ENCODE measurements at regions not wholly inside any gene's neighbourhood (a gene's known extent, or its start where the extent isn't known, plus 50 kb on each side); places are given as distances from the start of the nearest gene placed in this dataset.

DNA sequence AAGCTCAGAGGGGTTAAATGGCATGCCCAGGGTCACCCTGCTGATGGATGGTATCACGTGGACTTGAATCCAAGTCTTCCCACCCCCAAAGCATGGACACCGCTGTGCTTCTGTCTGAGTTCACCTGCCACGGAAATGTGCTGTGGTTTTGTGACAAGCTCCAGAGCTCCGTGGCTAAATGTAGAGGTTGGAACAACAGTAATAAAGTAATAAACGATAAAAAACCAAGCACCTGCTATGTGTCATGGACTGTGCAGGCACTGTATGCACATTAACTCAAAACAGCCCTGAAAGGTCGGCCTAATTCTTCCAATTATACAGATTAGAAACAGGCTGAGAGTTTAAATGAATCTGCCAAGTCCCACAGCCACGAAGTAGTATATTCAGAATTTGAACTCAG, 182.1 kb upstream of the NAV2 start:
- Histone ChIP-seq H3K4me3 (no peak overlapping the region), H3K4me1 (no peaks in the 10 kb centered on the region), H3K27me3 (ENCODE audit: low read depth) (no peaks in the 10 kb centered on the region), H3K36me3 (replicated peaks) (no peaks in the 10 kb centered on the region), H3K9me3 (no peaks in the 10 kb centered on the region)
- in situ Hi-C loops (cut with MboI; ENCODE audit: low sequenced_read_pairs), result no loop called here
- no peak for DNase-seq (ENCODE audit: low spot score in 2 of 2)

DNA sequence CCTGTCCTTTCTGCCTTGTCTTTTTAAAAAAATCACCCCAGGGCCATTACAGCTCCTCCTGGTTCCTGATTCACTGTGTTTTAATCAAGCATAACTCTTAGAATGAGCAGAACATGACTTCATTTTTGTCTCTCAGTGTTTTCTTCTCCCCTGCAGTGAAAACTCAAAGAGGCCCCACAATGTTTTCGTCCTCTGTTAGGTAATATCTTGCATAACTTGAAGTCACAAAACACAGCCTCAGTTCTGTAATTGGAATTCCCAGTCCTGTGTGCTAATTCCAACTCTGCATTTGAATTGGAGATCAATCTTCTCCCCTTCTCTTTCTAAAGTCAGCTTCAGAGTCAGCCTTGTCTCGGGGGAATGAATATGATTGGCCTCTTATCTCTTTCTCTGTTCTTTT, 186.5 kb upstream of the NAV2 start:
- Histone ChIP-seq H3K27me3 (ENCODE audit: low read depth) (0 out of 2 replicates have a peak, but pooled peaks cover 2% of the 10 kb centered on the region), H3K36me3 (replicated peaks) (no peaks in the 10 kb centered on the region), H3K9me3 (no peaks in the 10 kb centered on the region), H3K4me1 (no peaks in the 10 kb centered on the region), H3K4me3 (no peak overlapping the region)
- in situ Hi-C loops (cut with MboI; ENCODE audit: low sequenced_read_pairs), result no loop called here
- DNase-seq (ENCODE audit: low spot score in 2 of 2), result no peak

DNA sequence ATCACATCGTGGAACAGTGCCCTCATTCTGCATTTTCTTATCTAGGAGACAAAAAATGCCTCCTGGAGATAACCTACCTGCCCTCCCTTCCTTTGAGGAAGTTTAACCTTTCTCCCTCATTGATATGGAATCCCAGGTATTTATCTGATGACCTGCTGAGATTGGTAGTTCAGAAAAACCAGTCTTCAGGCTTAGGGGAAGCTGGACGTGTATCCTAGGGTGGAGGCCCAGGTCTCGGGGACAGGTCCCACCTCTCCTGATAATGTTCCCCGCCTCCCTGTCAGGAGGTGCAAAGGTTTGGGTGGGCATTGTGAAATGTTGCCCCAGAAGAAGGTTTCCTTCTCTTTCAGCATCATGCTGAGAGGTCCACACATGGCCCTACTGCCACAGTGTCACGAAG, 186.9 kb upstream of the NAV2 start:
- Histone ChIP-seq H3K27me3 (ENCODE audit: low read depth) (0 out of 2 replicates have a peak, but pooled peaks cover 2% of the 10 kb centered on the region), H3K36me3 (replicated peaks) (no peaks in the 10 kb centered on the region), H3K9me3 (no peaks in the 10 kb centered on the region), H3K4me1 (no peaks in the 10 kb centered on the region), H3K4me3 (no peak overlapping the region)
- in situ Hi-C loops (cut with MboI; ENCODE audit: low sequenced_read_pairs), result no loop called here
- no peak for DNase-seq (ENCODE audit: low spot score in 2 of 2)

DNA sequence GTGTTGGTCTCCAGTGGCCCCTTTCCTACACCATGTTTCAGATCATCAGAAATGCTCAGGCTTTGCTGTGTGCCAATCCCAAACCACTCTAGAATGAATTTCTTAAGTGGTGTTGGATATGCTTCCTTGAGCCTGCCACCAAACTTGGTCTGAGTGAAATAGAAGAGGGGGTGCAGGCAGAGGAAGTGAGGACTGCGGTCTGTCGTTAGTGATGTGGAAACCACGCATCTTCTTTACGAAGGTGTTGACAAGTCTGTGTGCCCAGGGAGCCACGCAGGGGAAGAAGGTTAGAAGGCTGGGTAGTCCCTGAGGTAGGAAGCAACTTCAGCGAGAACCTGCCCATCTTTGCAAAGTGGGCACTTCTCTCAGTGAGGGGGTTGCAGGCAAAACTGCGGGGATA, 187.4 kb upstream of the NAV2 start:
- in situ Hi-C loops (cut with MboI; ENCODE audit: low sequenced_read_pairs), result no loop called here
- Histone ChIP-seq H3K4me1 (no peaks in the 10 kb centered on the region), H3K9me3 (no peaks in the 10 kb centered on the region), H3K36me3 (replicated peaks) (no peaks in the 10 kb centered on the region), H3K27me3 (ENCODE audit: low read depth) (0 out of 2 replicates have a peak, but pooled peaks cover 2% of the 10 kb centered on the region), H3K4me3 (no peak overlapping the region)
- no peak for DNase-seq (ENCODE audit: low spot score in 2 of 2)

DNA sequence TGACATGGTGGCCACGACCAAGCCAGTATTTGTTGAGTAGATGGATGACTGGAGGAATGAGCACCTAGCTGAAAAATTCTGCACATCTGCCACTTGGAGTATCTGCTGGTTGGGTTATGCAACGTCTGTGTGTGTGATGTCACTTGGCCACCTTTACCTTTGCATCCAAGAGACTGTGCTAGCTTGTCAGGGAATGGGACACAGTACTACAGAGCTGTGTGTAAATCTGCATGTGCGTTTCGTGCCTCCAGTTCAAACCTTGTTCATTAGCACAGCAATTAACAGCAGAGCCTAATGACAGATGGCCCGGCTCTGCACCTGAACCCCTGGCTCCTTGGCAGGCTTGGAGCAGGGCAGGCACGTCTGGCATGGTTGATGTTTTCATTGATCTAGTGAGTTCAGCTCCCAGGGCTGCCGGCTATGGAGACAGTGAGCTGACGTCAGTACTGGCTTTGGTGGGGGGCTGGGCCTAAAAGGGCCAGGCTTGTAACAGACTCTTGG, 188.4 kb upstream of the NAV2 start:
- no peak for DNase-seq (ENCODE audit: low spot score in 2 of 2)
- H3K4me1 ChIP-seq, result peaks cover 4% of the 10 kb centered on the region
- no peaks in the 10 kb centered on the region for H3K36me3 ChIP-seq (replicated peaks)
- no peak overlapping the region for H3K4me3 ChIP-seq
- in situ Hi-C loops (cut with MboI; ENCODE audit: low sequenced_read_pairs), result no loop called here
- no peaks in the 10 kb centered on the region for H3K9me3 ChIP-seq
- H3K27me3 ChIP-seq (ENCODE audit: low read depth), result 0 out of 2 replicates have a peak, but pooled peaks cover 2% of the 10 kb centered on the region

DNA sequence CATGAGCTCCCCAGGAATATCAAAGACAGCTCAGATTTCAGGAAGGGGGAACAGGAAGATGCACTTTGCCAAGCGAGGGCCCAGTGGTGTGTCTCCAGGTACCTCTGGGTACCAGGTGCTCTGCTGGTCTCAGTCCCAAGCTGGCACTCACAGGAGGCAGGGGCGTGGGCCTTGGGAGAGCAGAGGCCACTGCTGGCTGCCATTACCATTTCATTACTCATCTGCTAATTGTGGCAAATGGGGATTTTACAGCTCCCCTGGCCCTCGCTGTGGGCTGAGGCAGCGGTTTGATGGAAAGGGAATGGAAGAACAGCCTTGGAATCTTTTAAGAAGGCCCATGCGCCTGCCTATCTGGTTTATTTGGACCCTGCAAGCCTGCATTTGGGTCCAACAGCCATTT, 192.0 kb upstream of the NAV2 start:
- Histone ChIP-seq H3K9me3 (no peaks in the 10 kb centered on the region), H3K4me1 (peaks cover 4% of the 10 kb centered on the region), H3K27me3 (ENCODE audit: low read depth) (peaks cover 17% of the 10 kb centered on the region), H3K36me3 (replicated peaks) (no peaks in the 10 kb centered on the region), H3K4me3 (no peak overlapping the region)
- no peak for DNase-seq (ENCODE audit: low spot score in 2 of 2)
- in situ Hi-C loops (cut with MboI; ENCODE audit: low sequenced_read_pairs), result no loop called here

DNA sequence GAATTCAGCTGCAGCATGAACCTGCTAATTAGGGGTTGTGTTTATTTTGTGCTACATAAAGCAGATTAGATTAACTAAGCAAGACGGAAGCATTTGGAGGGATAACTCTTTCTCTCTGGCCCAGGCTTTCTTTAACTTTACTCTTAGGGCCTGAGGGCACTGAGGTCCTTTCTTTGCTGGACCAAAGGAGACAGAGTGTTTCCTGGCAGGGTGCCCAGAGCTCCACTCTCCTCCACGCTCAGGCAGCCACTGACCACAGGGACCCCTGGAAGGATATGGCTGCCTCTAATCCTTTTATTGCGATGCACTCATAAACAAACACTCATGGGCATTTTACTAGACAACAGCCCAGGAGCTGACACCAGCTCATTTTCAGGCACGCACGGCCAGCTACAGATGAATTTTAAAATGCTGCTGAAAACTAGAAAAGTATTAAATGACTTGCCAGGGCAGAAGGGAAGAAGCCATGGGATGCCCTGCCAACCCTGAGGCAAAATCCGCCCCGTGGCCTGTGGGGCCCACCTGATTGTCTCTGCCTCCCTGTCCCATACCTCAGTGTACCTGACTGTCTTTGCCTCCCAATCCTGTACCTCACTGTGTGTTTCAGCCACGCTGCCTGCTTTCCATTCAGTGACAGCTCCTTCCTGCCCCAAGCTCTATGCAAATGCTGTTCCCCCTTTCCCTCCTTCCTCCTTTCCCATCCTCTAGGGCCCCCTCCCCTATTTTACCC, 192.6 kb upstream of the NAV2 start:
- Histone ChIP-seq H3K36me3 (replicated peaks) (no peaks in the 10 kb centered on the region), H3K27me3 (ENCODE audit: low read depth) (peaks cover 20% of the 10 kb centered on the region), H3K9me3 (no peaks in the 10 kb centered on the region), H3K4me1 (peaks cover 4% of the 10 kb centered on the region), H3K4me3 (no peak overlapping the region)
- peak; percentile 49 to 79 for DNase-seq (ENCODE audit: low spot score in 2 of 2)
- in situ Hi-C loops (cut with MboI; ENCODE audit: low sequenced_read_pairs), result no loop called here

DNA sequence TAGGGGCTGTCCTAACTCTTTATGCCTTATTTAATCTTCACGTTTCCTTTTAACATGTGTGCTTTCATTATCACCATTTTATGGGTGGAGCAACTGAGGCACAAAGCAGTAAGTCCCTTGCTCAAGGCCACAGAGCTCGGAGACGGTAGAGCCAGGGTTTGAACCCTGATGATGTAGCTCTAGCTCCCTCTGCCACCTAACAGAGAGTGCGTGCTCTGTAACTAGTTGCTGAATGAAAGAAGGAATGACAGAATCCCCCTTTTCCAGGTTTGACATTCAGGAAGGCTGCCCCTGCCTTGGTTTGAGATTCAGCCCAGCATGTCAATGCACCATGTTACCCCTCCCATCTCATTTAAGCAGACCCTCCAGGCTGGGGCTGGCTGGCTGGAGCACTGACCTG, 193.3 kb upstream of the NAV2 start:
- Histone ChIP-seq H3K27me3 (ENCODE audit: low read depth) (peaks cover 22% of the 10 kb centered on the region), H3K4me3 (no peak overlapping the region), H3K36me3 (replicated peaks) (no peaks in the 10 kb centered on the region), H3K9me3 (no peaks in the 10 kb centered on the region), H3K4me1 (peaks cover 4% of the 10 kb centered on the region)
- DNase-seq (ENCODE audit: low spot score in 2 of 2), result no peak
- in situ Hi-C loops (cut with MboI; ENCODE audit: low sequenced_read_pairs), result no loop called here

DNA sequence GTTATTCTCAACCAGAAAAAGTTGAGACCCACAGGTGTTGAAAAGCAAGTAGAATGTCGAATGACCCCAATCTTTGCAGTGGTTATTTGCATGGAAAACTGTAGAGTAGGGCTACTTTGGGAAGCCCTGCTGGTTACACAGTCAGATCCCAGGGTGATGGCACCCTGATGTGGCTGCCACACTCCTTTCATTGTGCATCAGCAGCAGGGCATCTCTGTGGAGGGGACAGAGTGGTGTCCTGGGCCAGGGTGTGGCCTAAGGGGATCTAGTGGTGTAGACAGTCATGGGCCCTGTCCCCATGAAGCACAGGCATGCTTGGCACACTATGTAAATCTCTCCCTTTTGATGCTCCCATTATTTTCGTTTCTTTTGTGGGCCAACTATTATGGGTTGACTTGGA, 199.4 kb upstream of the NAV2 start:
- H3K36me3 ChIP-seq (replicated peaks), result no peaks in the 10 kb centered on the region
- no peaks in the 10 kb centered on the region for H3K4me1 ChIP-seq
- in situ Hi-C loops (cut with MboI; ENCODE audit: low sequenced_read_pairs), result no loop called here
- no peaks in the 10 kb centered on the region for H3K9me3 ChIP-seq
- no peak for DNase-seq (ENCODE audit: low spot score in 2 of 2)
- H3K27me3 ChIP-seq (ENCODE audit: low read depth), result peaks cover 68% of the 10 kb centered on the region
- H3K4me3 ChIP-seq, result no peak overlapping the region

DNA sequence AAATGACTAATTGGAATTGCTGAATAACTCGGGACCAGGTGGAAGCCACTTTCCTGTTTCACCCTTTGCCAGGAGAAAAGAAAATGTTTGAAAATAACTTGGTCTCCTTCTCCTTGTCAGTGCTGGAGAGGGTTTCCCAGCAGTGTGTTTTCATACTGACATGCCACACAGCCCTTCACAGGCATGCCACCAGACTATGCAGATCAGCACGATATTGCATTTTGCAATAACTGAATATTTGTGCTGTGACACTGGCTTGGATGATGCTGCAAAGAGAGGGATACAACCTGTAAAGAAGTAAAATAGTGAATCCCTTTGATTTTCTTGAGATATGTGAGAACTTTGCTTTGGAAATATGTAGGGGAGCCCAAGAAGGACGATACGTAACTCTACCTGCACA, 200.0 kb upstream of the NAV2 start:
- DNase-seq (ENCODE audit: low spot score in 2 of 2), result no peak
- H3K9me3 ChIP-seq, result no peaks in the 10 kb centered on the region
- no peak overlapping the region for H3K4me3 ChIP-seq
- H3K4me1 ChIP-seq, result no peaks in the 10 kb centered on the region
- peaks cover 62% of the 10 kb centered on the region for H3K27me3 ChIP-seq (ENCODE audit: low read depth)
- no peaks in the 10 kb centered on the region for H3K36me3 ChIP-seq (replicated peaks)
- in situ Hi-C loops (cut with MboI; ENCODE audit: low sequenced_read_pairs), result no loop called here

DNA sequence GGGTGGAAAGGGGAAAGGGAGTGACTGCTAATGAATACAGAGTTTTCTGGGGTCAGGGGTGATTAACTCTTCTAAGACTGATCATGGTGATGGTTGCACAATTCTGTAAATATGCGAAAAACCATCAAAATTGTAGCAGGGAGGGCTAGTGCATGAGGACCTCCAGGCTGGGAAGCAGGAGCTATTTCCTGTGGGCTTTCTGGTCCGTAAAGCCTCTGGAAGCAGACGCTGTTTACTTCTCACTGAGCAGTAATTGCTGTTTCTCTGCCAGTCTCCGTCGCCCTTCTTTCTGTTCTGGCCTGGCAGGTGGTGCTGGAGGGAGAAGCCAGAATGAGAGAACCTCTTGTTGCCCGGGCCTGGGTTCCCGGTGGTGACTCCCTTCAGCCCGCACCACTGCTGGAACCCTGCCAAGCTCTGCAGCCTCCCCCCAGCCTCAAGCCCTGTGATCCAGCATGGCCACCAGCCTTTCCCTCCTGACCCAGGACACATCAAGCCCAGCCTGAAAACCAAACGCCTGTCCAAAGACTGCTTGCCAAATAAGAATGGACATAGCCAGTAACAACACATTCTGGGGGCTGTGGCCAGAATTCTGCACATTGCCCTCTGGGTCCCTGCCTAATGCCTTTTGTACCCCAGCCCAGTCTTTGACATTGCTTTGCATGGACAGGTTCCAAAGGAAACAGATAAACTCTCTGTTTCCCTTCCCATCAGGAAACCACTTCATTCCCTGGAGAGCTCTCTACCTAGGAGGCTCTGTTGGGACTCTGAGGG, 201.0 kb upstream of the NAV2 start:
- Histone ChIP-seq H3K4me1 (no peaks in the 10 kb centered on the region), H3K9me3 (no peaks in the 10 kb centered on the region), H3K36me3 (replicated peaks) (no peaks in the 10 kb centered on the region), H3K4me3 (no peak overlapping the region), H3K27me3 (ENCODE audit: low read depth) (peaks cover 62% of the 10 kb centered on the region)
- in situ Hi-C loops (cut with MboI; ENCODE audit: low sequenced_read_pairs), result no loop called here
- no peak for DNase-seq (ENCODE audit: low spot score in 2 of 2)

DNA sequence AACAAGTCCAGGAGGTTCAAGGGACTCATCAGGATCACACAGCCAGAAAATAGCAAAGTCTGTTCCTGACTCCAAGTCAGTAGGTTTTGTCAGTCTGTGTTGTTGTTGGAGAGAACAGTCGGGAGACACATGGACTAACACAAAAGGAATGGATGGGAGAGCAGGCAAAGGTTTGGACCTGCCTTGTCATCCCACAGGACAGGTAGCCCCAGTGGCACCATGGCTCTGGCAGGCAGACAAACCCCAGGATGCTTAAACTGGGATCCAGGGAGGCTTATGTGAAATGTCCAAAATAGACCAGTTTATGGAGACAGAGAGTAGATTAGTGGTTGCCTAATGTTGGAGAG, 201.6 kb upstream of the NAV2 start:
- in situ Hi-C loops (cut with MboI; ENCODE audit: low sequenced_read_pairs), result no loop called here
- Histone ChIP-seq H3K4me3 (no peak overlapping the region), H3K27me3 (ENCODE audit: low read depth) (peaks cover 62% of the 10 kb centered on the region), H3K4me1 (no peaks in the 10 kb centered on the region), H3K9me3 (no peaks in the 10 kb centered on the region), H3K36me3 (replicated peaks) (no peaks in the 10 kb centered on the region)
- DNase-seq (ENCODE audit: low spot score in 2 of 2), result no peak

DNA sequence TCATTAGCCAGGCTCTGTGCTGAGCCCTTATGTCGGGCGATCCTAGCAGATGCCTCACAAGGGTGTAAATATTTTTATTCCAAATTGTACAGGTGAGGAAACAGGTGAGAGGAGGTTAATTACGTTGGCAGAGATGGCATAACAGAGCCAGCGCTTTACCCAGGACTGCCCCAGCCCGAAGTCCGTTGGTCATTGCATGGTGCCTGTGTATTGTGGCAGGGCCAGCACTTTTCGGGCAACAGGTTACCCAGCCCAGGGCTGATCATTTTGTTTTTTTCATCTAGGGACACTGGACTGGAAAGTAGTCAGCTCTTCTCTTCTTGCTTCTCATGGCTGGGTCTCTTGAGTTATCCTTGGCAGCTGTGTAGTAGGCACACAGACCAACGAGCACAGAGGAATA, 202.2 kb upstream of the NAV2 start:
- Histone ChIP-seq H3K4me1 (no peaks in the 10 kb centered on the region), H3K4me3 (no peak overlapping the region), H3K9me3 (no peaks in the 10 kb centered on the region), H3K36me3 (replicated peaks) (no peaks in the 10 kb centered on the region), H3K27me3 (ENCODE audit: low read depth) (peaks cover 59% of the 10 kb centered on the region)
- no peak for DNase-seq (ENCODE audit: low spot score in 2 of 2)
- in situ Hi-C loops (cut with MboI; ENCODE audit: low sequenced_read_pairs), result no loop called here

DNA sequence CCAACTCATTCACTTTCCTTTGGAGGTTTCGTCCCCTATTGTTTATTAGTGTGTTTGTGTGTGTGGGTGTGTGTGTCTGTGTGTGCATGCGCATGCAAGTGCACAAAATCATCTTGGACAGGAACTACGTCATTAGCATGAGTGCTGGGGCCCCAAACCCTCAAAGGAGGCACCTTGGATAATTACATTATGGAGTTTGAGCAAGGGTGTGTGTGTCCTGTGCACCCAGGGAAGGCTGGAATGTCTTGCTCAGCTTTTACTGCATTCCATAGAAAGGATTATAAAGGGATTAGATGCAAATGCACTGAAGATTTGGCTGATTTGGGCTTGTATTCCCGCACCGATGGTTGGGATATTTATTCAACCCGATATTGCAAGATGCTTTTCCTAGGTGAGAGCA, 203.4 kb upstream of the NAV2 start:
- Histone ChIP-seq H3K4me3 (no peak overlapping the region), H3K9me3 (no peaks in the 10 kb centered on the region), H3K36me3 (replicated peaks) (no peaks in the 10 kb centered on the region), H3K27me3 (ENCODE audit: low read depth) (peaks cover 56% of the 10 kb centered on the region), H3K4me1 (no peaks in the 10 kb centered on the region)
- DNase-seq (ENCODE audit: low spot score in 2 of 2), result peak in 1 of 2 experiments; percentile 9
- in situ Hi-C loops (cut with MboI; ENCODE audit: low sequenced_read_pairs), result no loop called here

Data from HAP-1 (cell line).